Spleen (tissue), 11 donors: ENCODE measurements at regions not wholly inside any gene's neighbourhood (a gene's known extent, or its start where the extent isn't known, plus 50 kb on each side); places are given as distances from the start of the nearest gene placed in this dataset.

Source experiments
- DNase-seq: peaks from one replicate; pipeline ENCODE4 v3.0.0-alpha.2; 2020
- H3K27ac ChIP-seq, 8 donors: fragments of 200-600 bp; sonication (generic) in 7 of 8; 1 replicate in 4 of 8; 2 replicates in 4 of 8; pipeline versions ENCODE4 v1.5.0 to v1.8.0; 2016 to 2021; ENCODE audit warnings: inconsistent platforms in 4 of 8, mild to moderate bottlenecking in 4 of 8, moderate library complexity in 1 of 8
- H3K27me3 ChIP-seq, 7 donors: fragments of 200-600 bp; sonication (generic) in 6 of 7; replicated peaks in 1 of 7; 1 replicate in 4 of 7; 2 replicates in 3 of 7; pipeline versions ENCODE4 v1.5.0 to v1.8.0; 2016 to 2021; ENCODE audit warnings: inconsistent platforms in 3 of 7, mild to moderate bottlenecking in 1 of 7
- H3K36me3 ChIP-seq, 6 donors: fragments of 200-600 bp; sonication (generic) in 5 of 6; 1 replicate in 4 of 6; 2 replicates in 2 of 6; pipeline versions ENCODE4 v1.5.0 to v1.8.0; 2016 to 2021; ENCODE audit warnings: inconsistent platforms in 2 of 6
- H3K4me1 ChIP-seq, 6 donors: fragments of 200-600 bp; sonication (generic) in 5 of 6; 1 replicate in 3 of 6; 2 replicates in 3 of 6; pipeline versions ENCODE4 v1.5.0 to v1.8.0; 2016 to 2021; ENCODE audit warnings: inconsistent platforms in 3 of 6
- H3K4me3 ChIP-seq, 8 donors: fragments of 200-600 bp; sonication (generic) in 7 of 8; 1 replicate in 4 of 8; 2 replicates in 4 of 8; pipeline versions ENCODE4 v1.5.0 to v1.8.0; 2016 to 2021; ENCODE audit warnings: inconsistent platforms in 4 of 8, mild to moderate bottlenecking in 4 of 8, moderate library complexity in 2 of 8
- H3K9me3 ChIP-seq, 8 donors: fragments of 200-600 bp; sonication (generic) in 7 of 8; 1 replicate in 4 of 8; 2 replicates in 4 of 8; pipeline versions ENCODE4 v1.5.0 to v1.8.0; 2016 to 2021; ENCODE audit warnings: inconsistent platforms in 4 of 8
- POLR2A ChIP-seq, 3 donors: fragments of 450-650 bp; IDR thresholded peaks; one replicate each; pipeline ENCODE4 v1.5.1; 2017; ENCODE audit warnings: antibody characterized with exemption in 3 of 3, mild to moderate bottlenecking in 1 of 3
- POLR2AphosphoS5 ChIP-seq, 3 donors: sonication (generic); formaldehyde crosslinking; IDR thresholded peaks; one replicate each; pipeline ENCODE4 v1.5.1; 2017; ENCODE audit warnings: antibody characterized with exemption in 3 of 3
- WGBS, 5 donors: extraction: QIAGEN DNeasy Blood & Tissue Kit in 3 of 5; methylation state at CpG; one replicate each; pipeline versions ENCODE4 v1.1.5 to v1.1.7; 2013 to 2018; 5-methylcytosine and 5-hydroxymethylcytosine counted together
- intact Hi-C: fragments of 100-400 bp; cut with DNase I; formaldehyde crosslinking; loops from one replicate; pipeline ENCODE4 v1.15.0; 2023; ENCODE audit warnings: low total_unique reads
- TF ChIP-seq, protein P1 (sequence below), 11 experiments: fragments of 200-600 bp in 7 of 11; fragments of 450-650 bp in 4 of 11; sonication (generic) in 4 of 11; IDR thresholded peaks in 8 of 11; conservative IDR thresholded peaks in 3 of 11; 1 replicate in 7 of 11; 2 replicates in 4 of 11; pipeline versions ENCODE4 v1.4.0 to v1.8.0; 2016 to 2021; ENCODE audit warnings: antibody characterized with exemption in 11 of 11, inconsistent platforms in 4 of 11, mild to moderate bottlenecking in 1 of 11
- donor health status: healthy with polysubstance abuse.
- donor health status: DM: no; HTN: no; CAD: no; lungs with moderate emphysema.
- donor health status: DM: no; HTN: no; CAD: no.
- donor health status: Bipolar disorder and iron deficiency.
- donor health status: healthy.
- donor health status: DM: no; HTN: no; CAD: no.
- donor health status: DM: yes; HTN: yes; CAD: no.

- no peaks in the 10 kb centered on the region for H3K9me3 ChIP-seq
- intact Hi-C loops, result no loop called here
- H3K36me3 ChIP-seq, result no peaks in the 10 kb centered on the region
- H3K27me3 ChIP-seq, result peaks cover 0 to 44% (median 10%) of the 10 kb centered on the region in 7 donors
- WGBS, 5 donors, result 77 to 87% (median 82%) methylated on average over 11 of the region's 11 CpGs
- TF ChIP-seq POLR2A (IDR thresholded peaks at IDR 0.05) (no peak), POLR2AphosphoS5 (IDR thresholded peaks at IDR 0.05) (no peak)
- TF ChIP-seq, protein P1, sequence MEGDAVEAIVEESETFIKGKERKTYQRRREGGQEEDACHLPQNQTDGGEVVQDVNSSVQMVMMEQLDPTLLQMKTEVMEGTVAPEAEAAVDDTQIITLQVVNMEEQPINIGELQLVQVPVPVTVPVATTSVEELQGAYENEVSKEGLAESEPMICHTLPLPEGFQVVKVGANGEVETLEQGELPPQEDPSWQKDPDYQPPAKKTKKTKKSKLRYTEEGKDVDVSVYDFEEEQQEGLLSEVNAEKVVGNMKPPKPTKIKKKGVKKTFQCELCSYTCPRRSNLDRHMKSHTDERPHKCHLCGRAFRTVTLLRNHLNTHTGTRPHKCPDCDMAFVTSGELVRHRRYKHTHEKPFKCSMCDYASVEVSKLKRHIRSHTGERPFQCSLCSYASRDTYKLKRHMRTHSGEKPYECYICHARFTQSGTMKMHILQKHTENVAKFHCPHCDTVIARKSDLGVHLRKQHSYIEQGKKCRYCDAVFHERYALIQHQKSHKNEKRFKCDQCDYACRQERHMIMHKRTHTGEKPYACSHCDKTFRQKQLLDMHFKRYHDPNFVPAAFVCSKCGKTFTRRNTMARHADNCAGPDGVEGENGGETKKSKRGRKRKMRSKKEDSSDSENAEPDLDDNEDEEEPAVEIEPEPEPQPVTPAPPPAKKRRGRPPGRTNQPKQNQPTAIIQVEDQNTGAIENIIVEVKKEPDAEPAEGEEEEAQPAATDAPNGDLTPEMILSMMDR (IDR thresholded peaks at IDR 0.05 in 8 of 11, conservative IDR thresholded peaks at IDR 0.05 in 3 of 11), result no peak
- H3K4me1 ChIP-seq, result peaks cover 0 to 12% (median 10%) of the 10 kb centered on the region in 6 donors
- peak; percentile 42 for DNase-seq
- H3K4me3 ChIP-seq, result no peak overlapping the region
- no peak overlapping the region for H3K27ac ChIP-seq
These were observed 64.7 kb downstream of the KLF15 start for GRCh38 chr3:126292318-126293070.

GRCh38 chr3:126291537-126291936 lies 65.7 kb downstream of the KLF15 start:
- H3K27ac ChIP-seq, result no peak overlapping the region
- no peak overlapping the region for H3K4me3 ChIP-seq
- H3K9me3 ChIP-seq, result no peaks in the 10 kb centered on the region
- peak; percentile 62 for DNase-seq
- WGBS, 5 donors, result 79 to 94% (median 83%) methylated on average over 8 of the region's 8 CpGs
- H3K4me1 ChIP-seq, result peaks cover 0 to 19% (median 14%) of the 10 kb centered on the region in 6 donors
- intact Hi-C loops, result no loop called here
- peaks cover 0 to 53% (median 19%) of the 10 kb centered on the region in 7 donors for H3K27me3 ChIP-seq
- H3K36me3 ChIP-seq, result no peaks in the 10 kb centered on the region
- TF ChIP-seq POLR2A (IDR thresholded peaks at IDR 0.05) (no peak), POLR2AphosphoS5 (IDR thresholded peaks at IDR 0.05) (no peak)
- TF ChIP-seq, protein P1 (IDR thresholded peaks at IDR 0.05 in 8 of 11, conservative IDR thresholded peaks at IDR 0.05 in 3 of 11), result no peak

DNA sequence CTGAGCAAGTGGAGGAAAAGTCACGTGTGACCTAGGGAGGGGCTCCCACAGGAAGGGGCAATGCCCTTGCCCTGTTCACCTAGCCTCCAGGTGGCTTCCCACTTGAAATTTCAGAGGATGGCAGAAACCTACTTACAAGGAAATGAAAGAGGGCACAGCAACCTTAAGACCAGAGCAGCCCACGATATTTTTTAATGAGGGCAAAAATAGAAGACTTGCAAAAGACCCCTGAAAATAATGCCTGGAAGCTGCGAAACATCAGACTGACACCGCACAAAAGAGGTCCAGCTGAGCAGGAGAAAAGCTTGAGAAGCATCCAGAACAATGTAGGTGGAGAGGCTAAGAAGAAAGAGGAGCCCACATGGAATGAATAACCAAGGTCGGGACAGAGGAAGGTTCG lies 66.1 kb downstream of the KLF15 start:
- no peak for DNase-seq
- H3K9me3 ChIP-seq, result no peaks in the 10 kb centered on the region
- H3K27ac ChIP-seq, result no peak overlapping the region
- TF ChIP-seq, protein P1 (IDR thresholded peaks at IDR 0.05 in 8 of 11, conservative IDR thresholded peaks at IDR 0.05 in 3 of 11), result no peak
- TF ChIP-seq POLR2AphosphoS5 (IDR thresholded peaks at IDR 0.05) (no peak), POLR2A (IDR thresholded peaks at IDR 0.05) (no peak)
- H3K4me3 ChIP-seq, result no peak overlapping the region
- WGBS, 5 donors, result 73 to 85% (median 78%) methylated on average over 6 of the region's 6 CpGs
- intact Hi-C loops, result no loop called here
- peaks cover 0 to 58% (median 19%) of the 10 kb centered on the region in 7 donors for H3K27me3 ChIP-seq
- H3K4me1 ChIP-seq, result peaks cover 0 to 19% (median 14%) of the 10 kb centered on the region in 6 donors
- no peaks in the 10 kb centered on the region for H3K36me3 ChIP-seq

- H3K27me3 ChIP-seq, result peaks cover 0 to 63% (median 19%) of the 10 kb centered on the region in 7 donors
- H3K9me3 ChIP-seq, result no peaks in the 10 kb centered on the region
- peaks cover 0 to 19% (median 14%) of the 10 kb centered on the region in 6 donors for H3K4me1 ChIP-seq
- no peaks in the 10 kb centered on the region for H3K36me3 ChIP-seq
- WGBS, 5 donors, result 42 to 69% (median 57%) methylated on average over 1 of the region's 1 CpG
- no peak overlapping the region for H3K4me3 ChIP-seq
- no peak for DNase-seq
- no peak overlapping the region for H3K27ac ChIP-seq
- TF ChIP-seq, protein P1 (IDR thresholded peaks at IDR 0.05 in 8 of 11, conservative IDR thresholded peaks at IDR 0.05 in 3 of 11), result no peak
- TF ChIP-seq POLR2A (IDR thresholded peaks at IDR 0.05) (no peak), POLR2AphosphoS5 (IDR thresholded peaks at IDR 0.05) (no peak)
- intact Hi-C loops, result no loop called here
These were observed 66.9 kb downstream of the KLF15 start for GRCh38 chr3:126290325-126290724.
